Activated T-cell treated with anti-CD3 and anti-CD28 coated beads for 48 hours (primary cell): ENCODE measurements at regions not wholly inside any gene's neighbourhood (a gene's known extent, or its start where the extent isn't known, plus 50 kb on each side); places are given as distances from the start of the nearest gene placed in this dataset.

Experiments used
- DNase-seq: peaks from one replicate; pipeline ENCODE4 v3.0.0-alpha.2; 2020; ENCODE audit warnings: low read depth

DNA sequence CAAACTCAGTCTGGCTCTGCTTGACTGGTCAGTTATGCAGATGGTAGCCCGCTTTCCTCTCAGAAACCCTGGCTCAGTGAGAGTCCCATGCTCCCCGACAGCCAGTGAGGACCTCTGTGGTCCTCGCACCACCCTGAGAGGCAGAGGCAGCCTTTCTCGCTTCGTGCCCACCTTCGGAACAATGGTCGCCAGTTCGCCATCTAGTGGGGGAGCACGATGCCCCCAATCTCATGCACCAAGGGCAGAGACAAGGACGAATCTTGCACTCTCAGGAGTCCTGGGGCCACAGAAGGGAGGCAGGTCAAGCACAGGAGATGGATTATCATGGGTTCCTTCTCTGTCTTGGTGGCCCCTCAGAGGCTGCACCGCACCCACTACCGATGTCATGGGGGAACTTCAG, 75.2 kb downstream of the RHCG start:
- no peak for DNase-seq

DNA sequence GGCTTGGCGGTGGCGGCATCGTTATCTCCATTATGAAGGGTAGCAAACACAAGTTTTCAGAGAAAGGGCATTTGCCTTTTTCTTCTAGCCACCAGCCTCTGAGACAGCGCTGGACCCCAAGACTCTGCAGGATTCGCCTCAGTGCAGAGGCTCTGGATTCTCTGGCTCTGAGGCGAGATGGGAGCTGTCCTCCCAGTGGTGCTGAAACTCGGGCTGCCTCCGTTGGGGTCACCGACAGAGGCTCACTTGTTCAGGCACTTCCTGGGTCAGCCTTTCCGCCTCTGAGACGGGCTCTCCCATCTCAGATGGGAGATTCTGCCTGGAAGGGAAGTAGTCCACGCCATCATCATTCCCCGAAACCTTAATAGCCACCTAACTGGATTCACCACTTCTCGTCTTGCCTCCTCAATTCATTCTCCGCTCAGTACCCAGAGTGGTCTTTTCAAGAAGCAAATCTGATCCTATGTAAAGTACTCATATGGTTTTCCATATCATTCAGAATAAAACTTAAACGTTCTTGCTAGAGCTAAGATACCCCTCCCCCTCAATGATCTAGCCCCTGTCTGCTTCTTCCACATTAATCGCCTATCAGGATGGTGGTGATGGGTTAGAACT, 76.9 kb downstream of the RHCG start:
- DNase-seq: no peak

DNA sequence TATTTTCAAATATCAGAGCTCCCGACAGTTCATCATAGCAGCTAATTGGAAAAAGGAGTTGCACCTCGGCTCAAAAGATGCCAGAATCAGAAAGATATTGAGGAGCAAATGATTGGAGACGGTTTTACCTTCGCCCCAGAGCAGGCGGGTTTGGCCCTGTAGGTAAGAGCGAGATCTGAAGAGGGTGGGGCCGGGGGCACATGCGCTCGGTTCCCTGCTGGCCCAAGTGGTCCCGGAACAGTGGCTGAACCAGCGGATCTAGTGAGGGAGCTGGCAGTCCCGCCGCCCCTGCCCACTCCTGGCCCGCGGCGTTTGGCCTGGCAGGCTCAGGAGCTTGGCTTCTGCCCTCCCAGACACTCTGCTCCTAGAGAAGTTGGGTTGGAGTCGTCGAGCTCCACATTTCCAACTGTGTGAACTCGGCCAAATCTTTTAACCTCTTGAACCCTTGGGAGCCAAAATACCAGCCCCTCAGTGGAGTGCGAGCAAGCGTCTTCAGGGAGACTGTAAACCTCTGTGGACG, 79.1 kb downstream of the RHCG start:
- no peak for DNase-seq

DNA sequence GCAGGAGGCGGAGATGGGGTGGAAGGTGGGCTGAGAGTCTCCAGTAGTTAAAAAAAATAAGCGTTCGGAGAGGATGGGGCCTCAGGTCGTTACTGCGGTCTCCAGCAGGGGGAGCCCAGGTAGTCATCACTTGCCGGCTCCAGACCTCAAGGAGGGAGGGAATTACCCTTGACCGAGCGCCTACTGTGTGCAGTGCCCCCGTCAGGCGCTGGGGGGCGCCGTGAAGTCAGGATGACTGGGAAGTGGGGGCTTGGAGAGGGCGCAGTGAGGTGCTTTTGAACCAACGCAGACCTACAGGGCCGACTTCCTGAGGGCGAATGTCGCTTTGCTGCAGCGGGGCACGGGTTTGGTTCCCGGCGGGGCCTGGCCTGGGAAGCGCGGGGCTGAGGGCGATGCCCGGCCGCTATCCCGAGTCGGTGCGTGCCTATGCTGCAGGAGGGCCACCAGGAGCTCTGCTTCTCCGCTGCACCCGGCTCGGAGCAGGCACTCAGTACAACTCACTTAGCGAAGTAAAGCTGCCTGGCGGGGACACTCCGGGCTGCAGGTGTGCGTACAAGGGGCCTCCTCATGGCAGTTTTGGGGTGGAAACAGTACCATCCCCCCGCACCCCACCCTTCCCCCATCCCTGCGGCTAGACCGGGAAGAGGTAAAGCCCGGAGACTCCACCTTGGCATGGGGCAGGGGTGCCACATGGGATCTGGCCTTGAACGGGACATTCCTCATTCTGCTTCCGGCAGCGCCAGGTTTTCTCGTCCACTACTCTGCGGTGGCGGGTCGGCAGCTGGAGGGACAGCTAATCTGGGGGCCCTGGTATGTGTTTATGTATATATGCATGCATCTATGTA, 79.8 kb downstream of the RHCG start:
- DNase-seq: peak; percentile 80

DNA sequence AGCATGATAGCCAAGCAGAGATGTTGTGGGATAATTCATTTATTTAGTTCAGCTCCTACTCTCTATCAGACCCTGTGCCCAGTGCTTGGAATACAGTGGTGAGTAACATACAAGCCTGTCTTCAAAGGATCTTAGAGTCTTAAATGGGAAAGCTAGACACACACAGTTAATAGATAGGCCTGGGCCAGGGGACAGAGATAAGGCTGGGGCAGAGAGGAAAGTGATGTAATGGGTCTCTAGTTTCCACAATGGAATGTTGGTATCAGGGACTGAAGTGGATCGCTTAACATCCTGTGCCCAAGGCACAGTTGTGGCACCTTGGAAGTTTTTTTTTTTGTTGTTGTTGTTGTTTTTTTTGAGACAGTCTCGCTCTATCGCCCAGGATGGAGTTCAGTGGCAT, 79.9 kb upstream of the POLG start:
- DNase-seq: no peak

DNA sequence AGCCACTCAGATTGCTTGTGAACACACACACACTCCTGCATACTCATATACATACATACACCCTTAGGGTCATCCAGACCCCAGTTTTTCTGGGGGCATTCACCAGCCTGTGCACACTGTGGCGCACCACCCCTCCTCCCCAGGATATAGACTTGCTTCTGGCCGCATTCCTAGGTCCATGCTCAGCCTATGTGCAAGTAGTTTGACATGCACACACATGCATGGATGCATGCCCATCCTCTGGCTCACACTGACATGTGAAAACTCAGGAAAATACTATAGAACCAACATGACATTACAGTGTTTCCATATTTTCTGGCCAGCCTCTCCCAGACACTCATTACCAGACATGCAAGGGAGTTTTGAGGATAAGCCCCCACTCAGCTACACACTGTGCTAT, 79.3 kb upstream of the POLG start:
- no peak for DNase-seq

DNA sequence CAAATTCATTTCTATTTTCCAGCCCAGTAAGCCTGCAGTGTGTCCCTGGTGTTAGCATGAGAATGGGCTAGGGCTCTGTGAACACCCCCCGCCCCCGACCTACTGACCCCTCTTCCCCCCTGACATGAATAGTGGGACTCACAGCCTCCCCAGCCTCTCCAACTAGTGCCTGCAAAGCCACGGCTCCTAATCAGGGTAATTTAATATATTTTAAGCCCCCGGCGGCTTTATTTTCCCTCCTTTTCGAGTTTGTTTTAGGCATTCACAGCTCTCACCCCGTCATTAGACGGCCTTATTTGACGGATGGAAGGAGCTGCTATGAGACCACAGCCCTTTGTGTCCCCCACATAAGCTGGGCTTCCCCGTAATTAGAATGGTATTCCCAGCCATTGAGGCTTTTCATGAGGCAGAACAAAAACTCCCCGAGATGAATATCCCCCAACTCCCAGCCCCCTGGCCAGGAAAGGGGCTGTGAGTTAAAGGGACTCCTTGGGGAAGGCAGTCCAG, 78.3 kb upstream of the POLG start:
- no peak for DNase-seq

DNA sequence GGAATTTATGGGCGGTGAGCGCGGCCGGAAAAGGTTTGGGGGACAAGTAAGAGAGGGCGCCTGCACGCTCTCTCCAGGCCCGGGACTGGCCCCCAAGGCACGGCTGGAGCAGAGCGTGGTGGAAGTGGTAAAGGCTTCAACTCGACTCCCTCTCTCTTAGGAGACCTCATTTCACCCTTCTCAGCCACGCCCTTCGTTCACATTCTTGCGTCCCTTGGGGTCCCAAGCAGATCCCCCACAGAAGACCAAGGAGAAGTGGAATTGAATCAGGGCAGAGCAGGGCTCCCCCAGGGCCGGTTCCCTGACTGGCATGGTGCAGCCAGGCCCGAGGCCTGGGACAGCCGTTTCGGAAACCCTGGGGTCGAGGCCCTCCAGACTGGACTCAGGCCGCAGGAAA, 75.4 kb upstream of the POLG start:
- no peak for DNase-seq

DNA sequence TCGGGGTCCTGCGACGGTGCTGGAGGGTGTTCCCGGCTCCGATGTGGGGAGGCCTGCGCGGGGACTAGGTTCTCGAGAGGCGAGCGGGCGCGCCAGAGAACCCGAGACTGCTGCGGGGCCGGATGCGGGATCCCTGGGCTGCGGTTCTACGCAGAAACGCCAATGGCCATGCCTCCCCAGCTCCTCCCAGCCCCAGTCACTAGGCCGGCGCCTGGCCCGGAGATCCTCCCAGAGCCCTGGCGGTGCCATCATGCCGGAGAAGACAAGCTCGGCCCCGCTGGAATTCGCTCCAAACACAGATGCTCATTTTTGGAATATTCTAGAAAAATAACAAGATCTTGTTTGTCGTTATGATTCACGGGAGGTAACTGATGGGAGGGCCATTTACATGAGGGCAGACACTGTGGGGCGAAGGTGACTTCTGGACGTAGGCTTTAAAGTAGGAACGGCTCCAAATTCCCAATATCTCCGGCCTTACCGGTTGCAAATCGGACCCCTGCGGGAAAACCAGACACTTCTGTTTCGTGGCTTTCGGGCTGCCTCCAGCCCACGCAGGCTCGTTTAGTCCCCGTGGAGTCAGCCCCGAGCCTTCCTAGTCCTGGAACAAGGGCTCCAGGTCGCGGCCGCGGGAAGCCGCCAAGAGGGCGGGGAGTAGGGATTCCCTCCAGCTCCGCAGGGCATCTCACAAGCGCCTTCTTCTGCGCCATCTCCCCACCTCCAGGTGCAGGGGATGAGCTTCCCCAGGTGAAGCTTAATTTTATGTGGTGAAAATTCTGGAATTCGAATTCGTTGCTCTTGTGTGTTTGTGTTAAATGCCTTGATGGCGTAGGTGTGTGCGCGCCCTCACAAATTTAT, 74.8 kb upstream of the POLG start:
- DNase-seq: no peak

DNA sequence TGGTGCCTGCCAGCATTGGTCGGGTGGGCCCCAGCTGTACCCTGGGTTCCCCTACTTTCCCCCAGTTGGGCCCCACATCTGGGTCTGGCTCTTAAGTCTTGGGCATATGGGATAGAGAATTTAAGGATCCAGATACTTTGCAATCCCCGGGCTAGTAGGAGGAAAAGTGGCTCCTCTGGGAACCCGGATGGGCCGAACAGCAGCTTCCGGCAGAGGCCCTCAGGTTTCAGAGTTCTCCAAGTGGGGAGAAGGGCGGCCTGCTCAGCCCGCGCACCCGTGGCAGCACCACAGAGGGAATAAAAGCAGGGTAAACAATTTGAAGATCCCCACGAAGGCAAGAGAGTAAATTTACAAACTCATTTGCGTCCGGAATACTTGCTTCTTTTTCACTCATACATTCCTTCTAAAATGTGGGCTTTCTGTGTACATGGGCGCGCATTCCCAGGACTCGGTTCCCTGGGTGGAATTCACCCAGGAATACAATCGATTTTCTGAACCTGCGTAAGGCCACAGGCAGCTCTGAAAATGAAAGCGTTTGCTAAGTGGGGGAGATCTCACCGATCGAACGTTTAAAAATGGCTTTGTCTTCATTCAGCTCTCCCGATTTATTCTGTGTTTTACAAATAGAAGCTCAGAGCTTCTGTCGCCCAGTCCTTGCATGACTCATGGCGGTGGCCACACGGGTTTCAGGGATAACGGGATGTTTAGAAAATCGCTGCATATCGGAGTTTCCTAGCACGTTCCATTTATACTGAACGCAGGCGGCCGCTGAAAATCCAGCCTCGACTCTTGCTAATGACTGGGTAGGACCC, 74.0 kb upstream of the POLG start:
- no peak for DNase-seq

DNA sequence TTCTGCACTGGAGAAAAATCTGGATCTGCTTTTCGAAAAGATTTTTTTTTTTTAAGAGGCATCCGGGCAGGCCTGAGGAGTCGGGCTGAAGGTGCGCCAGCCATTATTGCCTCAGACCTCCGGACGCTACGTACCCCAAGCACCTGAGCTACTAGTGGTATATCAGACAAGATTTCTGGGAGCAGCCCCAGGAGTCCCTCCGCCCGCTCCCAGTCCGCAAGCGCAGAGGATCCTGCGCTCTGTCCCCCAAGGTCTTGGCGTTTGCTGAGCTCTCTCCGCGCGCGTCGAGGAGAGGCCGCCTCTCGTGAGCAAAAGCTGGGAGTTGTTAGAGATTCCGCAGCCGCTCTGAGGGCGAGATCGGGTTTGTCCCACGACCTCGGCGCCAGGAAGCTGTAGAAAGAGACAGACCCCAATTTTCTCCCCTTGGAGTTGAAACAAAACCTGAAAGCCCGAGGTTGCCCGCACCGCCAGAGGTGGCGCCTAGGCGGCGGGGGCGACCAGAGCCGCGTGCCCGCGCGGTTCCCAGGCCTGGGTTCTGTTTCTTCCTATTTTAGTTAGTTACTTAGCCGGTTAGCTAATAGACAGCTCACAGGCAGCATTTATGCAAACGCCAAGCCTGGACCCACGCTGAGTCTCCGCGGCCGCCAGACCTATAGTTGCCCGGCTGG, 72.5 kb upstream of the POLG start:
- DNase-seq: no peak

DNA sequence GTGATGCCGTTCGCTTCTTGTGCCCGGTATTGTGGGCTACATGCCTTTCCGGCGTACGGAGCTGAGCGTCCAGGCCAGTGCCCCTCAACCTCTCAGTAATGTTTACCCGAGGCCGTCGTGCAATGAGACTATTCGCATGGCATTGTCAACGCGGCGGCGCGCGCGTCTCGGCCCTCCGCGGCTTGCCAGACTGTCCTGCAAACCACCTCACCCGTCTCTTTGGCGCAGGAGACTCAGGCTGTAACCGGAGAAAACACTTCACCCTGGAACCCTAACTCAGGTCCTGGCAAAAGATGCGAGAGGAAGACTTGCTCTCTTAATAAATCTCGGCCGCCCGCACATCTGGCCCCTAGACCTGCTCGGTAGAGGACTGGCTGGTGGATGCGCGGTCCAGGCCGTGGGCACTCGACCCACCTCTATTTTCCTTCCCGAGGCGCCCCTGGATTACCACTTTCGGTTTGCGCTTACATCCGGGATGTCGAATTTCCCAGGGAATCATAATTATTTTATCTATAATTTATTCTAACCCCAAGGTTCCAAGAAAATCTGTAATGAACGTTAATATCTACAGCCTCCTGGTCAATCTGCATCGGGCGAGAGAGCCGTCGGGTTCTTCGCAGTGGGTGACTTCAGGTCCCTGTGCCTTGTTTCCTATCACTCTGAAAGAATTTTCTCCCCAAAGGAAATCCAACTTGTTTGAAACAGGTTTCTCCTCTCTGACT, 71.8 kb upstream of the POLG start:
- no peak for DNase-seq

DNA sequence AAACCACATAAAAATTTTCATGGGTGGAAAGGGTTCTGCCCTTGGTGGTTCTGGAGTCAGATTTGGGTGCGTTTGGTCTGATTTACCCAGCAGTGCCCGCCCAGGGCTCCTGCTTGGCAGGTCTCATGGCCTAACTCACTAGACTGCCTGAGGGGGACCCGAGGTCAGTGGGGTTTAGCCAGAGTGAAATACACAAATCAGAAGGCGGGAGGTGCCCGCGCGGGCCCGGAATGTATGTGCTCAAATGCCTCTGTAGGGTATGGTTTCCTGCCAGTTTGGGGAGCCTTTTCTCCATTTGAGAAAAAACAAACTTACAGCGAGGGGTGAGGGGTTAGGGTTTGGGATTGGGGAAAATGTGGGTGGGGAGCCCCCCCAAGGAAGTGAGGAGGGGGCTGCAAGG, 70.9 kb upstream of the POLG start:
- DNase-seq: no peak

DNA sequence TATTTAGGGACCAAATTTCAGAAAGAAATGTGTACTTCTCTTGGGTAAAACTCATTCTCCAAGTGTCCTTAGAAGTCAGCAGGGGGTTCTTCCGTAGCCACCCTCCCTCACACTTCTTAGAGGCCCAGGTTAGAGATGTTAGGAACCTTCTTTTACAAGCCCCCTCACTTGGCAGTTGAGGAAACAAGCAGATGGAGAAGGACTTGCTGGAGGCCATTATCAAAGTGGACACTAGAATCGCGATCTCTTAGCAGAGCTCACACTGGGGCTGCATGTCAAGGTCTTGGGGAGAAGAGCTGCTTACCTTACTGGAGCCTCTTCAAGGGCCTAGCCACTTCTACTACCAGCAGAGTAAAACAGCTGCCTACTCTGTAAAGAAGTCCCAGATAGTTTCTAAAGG, 69.4 kb upstream of the POLG start:
- no peak for DNase-seq

DNA sequence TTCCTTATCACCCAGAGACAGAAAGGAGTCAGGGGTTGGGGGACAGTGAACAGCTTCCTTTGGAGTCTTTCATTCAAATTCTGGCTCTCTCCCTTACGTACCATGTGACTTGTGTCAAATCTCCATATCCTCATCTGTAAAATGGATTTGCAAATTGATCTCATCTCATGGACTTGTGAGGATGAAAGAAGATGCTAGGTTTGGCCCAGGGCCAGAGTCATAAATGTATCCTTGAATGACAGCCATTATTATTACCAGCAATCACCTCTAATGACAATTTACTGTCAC, 67.8 kb upstream of the POLG start:
- DNase-seq: no peak

DNA sequence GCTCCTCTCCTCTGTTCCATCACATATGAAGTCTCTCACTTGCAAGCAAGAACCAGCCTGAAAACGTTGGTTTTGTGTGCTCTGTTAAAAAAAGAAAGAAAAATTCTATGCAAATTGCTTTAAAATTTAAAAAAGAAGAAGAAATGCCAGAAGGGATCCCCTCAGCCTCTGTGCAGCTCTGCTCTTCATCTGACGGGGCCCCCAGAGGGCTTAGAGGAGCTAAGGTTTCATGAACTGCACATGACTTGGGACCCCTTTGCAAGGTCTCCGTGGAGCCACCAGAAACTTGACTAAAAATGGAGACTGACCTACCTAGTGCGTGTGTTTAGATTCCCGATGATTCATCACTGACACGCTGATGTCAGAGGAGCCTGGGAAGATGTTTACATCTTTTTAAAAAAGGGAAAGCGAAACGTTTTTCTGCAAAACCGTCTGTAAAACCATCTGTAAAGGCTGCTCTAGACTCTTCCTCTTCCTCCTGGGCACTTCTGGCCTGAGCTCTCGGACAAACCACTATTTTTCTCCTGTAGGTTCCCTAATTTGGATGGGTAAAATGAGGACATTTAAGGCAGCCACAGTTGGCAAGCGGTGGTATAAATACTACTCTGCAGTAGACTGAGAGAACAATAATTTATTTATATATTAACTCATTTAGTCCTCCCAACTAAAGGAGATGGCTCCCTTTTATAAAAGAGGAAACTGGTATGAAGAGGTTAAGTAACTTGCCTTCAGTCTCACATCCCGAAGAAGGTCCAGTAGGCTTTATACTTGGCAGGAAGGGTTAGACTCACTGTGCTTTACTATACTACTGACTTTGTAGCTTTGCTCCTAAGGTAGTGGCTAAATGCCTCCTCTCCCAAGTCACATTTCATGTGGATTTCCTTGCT, 67.2 kb upstream of the POLG start:
- no peak for DNase-seq

DNA sequence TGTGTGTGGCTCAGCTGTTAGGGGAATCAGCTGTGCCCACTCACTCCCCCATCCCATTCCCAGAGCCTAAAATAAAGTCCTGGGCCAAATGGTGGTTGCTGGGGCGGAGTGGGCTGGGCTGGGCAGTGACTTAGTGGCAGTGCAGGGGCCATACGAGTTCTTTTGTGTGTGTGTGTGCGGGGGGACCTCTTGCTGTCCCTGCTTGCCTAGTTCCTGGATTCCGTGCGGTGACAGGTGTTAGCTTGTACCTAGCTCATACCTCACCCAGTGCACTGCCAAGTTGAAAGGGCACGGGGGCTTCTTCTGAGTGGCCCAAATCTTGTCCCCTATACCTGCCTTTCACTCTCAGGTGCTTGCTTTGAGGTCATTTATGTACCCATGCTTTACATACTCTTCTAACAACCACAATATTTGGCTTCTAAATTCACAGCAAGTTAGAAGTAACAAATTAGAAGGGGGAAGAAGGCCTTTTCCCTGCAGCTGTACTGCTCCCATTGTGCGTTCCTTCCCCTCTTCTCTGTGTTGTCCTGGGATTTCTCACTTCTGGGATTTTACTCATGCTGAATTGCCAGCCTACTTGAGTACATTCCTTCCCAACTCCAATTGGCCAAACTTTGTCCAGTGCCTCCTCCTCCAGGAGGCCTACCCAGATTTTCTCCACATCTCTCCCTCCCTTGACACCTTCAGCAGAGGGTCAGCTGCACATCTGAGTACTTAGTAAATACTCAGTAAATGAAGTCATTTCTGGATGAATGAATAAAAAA, 66.3 kb upstream of the POLG start:
- DNase-seq: no peak

DNA sequence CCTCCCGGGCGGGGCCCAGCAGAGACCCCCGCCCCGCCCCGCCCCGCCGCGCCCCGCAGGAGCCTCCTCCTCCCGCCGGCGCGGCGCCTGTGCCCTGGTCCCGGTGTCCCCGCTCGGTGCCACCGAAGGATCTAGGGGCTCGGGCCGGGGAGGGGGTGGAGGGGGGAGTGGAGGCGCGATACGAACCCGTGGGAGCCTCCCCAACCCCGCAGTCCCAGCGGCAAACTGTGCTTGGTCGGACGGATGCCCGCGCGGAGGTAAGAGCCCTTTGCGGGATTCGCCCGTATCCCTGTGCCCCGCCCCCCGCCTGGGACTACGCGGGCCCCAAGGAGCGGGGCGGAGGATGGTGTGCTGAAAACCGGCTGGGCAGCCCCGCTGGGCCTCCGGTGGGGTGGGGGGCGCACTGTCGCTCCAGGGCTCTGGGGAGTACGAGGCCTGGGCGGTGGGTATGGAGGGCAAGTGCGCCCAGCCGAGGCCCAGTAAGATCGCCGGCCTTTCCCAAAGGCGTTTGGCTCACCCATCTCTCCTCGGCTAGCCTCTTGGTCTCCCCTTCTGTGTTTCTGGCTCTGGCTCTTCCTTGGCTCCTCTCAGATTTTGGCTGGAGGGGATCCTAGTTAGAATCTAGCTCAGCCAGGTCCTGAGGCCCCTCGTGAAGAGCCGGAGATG, 65.6 kb upstream of the POLG start:
- DNase-seq: no peak
